K562 (cell line): ENCODE measurements at regions not wholly inside any gene's neighbourhood (a gene's known extent, or its start where the extent isn't known, plus 50 kb on each side); places are given as distances from the start of the nearest gene placed in this dataset.
A peak's percentile ranks its signal among the peaks of the same experiment; 100 is the strongest.

Source experiments
- ATAC-seq: fragments of 200-7000 bp; cut with Tn5 transposase; 3 replicates; pipeline ENCODE4 v1.9.1; 2020; ENCODE audit warnings: moderate library complexity
- BruUV-seq: library from RNA; stranded (reverse); fragments of 400-500 nt; replicated peaks from 2 replicates; lab custom pipeline; 2021; lab: Mats Ljungman, UMichigan
- CTCF ChIA-PET: fragments of 300-600 bp; formaldehyde crosslinking; extraction: SDS; loops from one replicate; lab custom pipeline; 2021; ENCODE audit warnings: low intra/inter-chr PET ratio; lab: Yijun Ruan, JAX
- POLR2A ChIA-PET: fragments of 300-600, 350-650 bp; sonication (Branson Sonifier 250); formaldehyde crosslinking; extraction: SDS; loops from one replicate; lab custom pipeline; 2021; ENCODE audit warnings: antibody characterized with exemption, inconsistent platforms; lab: Yijun Ruan, JAX
- DNase-seq, 4 experiments: peaks; one replicate each; pipeline versions ENCODE4 v3.0.0 to v3.0.0-alpha.2; 2011 to 2018; ENCODE audit warnings: low spot score in 3 of 4, mixed read lengths in 3 of 4; ENCODE audit errors: extremely low read depth in 1 of 4
- FAIRE-seq: peaks from 2 replicates; lab custom pipeline; 2011; peaks lifted over from hg19 to GRCh38; lab: Jason Lieb, UNC
- H2AFZ ChIP-seq: 2 replicates; pipeline ENCODE4 v1.6.0; 2011; ENCODE audit warnings: low read depth, low read length, control low read depth, inconsistent platforms
- H3K27ac ChIP-seq: fragments of 200-600 bp; 3 replicates; pipeline ENCODE4 v1.8.0; 2011; ENCODE audit warnings: low read depth, mild to moderate bottlenecking, control low read depth, inconsistent platforms, low read length, moderate library complexity, mixed read lengths; ENCODE audit errors: extremely low read depth
- H3K27me3 ChIP-seq, 2 experiments: fragments of 300-600 bp in 1 of 2; 2 replicates in 1 of 2; 3 replicates in 1 of 2; pipeline versions ENCODE4 v1.6.0 to v1.8.0; 2011; ENCODE audit warnings: inconsistent platforms in 2 of 2, low read length in 2 of 2, mild to moderate bottlenecking in 1 of 2, mixed read lengths in 1 of 2, moderate library complexity in 1 of 2; ENCODE audit not compliant: control insufficient read depth in 2 of 2, insufficient read depth in 2 of 2
- H3K36me3 ChIP-seq: fragments of 300-600 bp; 3 replicates; pipeline ENCODE4 v1.8.0; 2011; ENCODE audit warnings: mild to moderate bottlenecking, low read length, inconsistent platforms; ENCODE audit not compliant: control insufficient read depth, insufficient read depth
- H3K4me1 ChIP-seq, 2 experiments: fragments of 200-600 bp in 1 of 2; replicated peaks in 1 of 2; 2 replicates in 1 of 2; 3 replicates in 1 of 2; pipeline versions ENCODE4 v1.5.1 to v1.8.0; 2011; ENCODE audit warnings: inconsistent platforms in 2 of 2, low read length in 2 of 2, mild to moderate bottlenecking in 1 of 2, mixed read lengths in 1 of 2, moderate library complexity in 1 of 2; ENCODE audit not compliant: control insufficient read depth in 2 of 2, insufficient read depth in 2 of 2
- H3K4me2 ChIP-seq: 2 replicates; pipeline ENCODE4 v1.6.1; 2011; ENCODE audit warnings: low read length, control low read depth, inconsistent platforms, mixed read lengths; ENCODE audit not compliant: insufficient read depth
- H3K4me3 ChIP-seq: fragments of 200-600 bp; sonication (generic), shearing (Covaris generic); 2 replicates; pipeline ENCODE4 v1.5.1; 2016; ENCODE audit warnings: control low read depth, inconsistent platforms
- H3K79me2 ChIP-seq: fragments of 200-600 bp; 3 replicates; pipeline ENCODE4 v1.8.0; 2011; ENCODE audit warnings: low read length, inconsistent platforms; ENCODE audit not compliant: control insufficient read depth, insufficient read depth
- H3K9ac ChIP-seq, 2 experiments: 2 replicates each; pipeline versions ENCODE4 v1.6.0 to v1.6.1; 2011; ENCODE audit warnings: low read depth in 2 of 2, low read length in 2 of 2, control low read depth in 1 of 2, inconsistent platforms in 1 of 2, mild to moderate bottlenecking in 1 of 2, mixed read lengths in 1 of 2; ENCODE audit not compliant: insufficient read depth in 1 of 2
- H3K9me1 ChIP-seq: one replicate; pipeline ENCODE4 v1.6.0; 2011; ENCODE audit warnings: inconsistent platforms, mild to moderate bottlenecking, low read length, moderate library complexity; ENCODE audit not compliant: control insufficient read depth, insufficient read depth
- H3K9me3 ChIP-seq: replicated peaks from 2 replicates; pipeline ENCODE4 v1.5.1; 2011; ENCODE audit warnings: low read depth, low read length, inconsistent platforms; ENCODE audit not compliant: control insufficient read depth, insufficient read depth
- H4K20me1 ChIP-seq: replicated peaks from 2 replicates; pipeline ENCODE4 v1.6.1; 2011; ENCODE audit warnings: low read length, inconsistent platforms, mixed read lengths; ENCODE audit not compliant: control insufficient read depth, insufficient read depth
- C11orf30 ChIP-seq: fragments of 450-650 bp; IDR thresholded peaks from 2 replicates; pipeline ENCODE4 v1.6.1; 2016; ENCODE audit warnings: low read depth, mild to moderate bottlenecking
- CEBPG ChIP-seq, 3 experiments: fragments of 200-800 bp in 1 of 3; sonication (Bioruptor generic) in 1 of 3; sonication (generic) in 1 of 3; formaldehyde crosslinking in 1 of 3; IDR thresholded peaks in 2 of 3; conservative IDR thresholded peaks in 1 of 3; 2 replicates each; pipeline versions ENCODE4 v1.6.1 to v1.8.0; 2016 to 2022; ENCODE audit warnings: missing compliant biosample characterization in 2 of 3, missing genetic modification characterization in 2 of 3, mild to moderate bottlenecking in 1 of 3, missing genetic modification reagents in 1 of 3
- CTBP1 ChIP-seq: fragments of 450-650 bp; IDR thresholded peaks from 2 replicates; pipeline ENCODE4 v1.6.1; 2016; ENCODE audit warnings: borderline replicate concordance
- ESRRA ChIP-seq: fragments of 450-650 bp; IDR thresholded peaks from 2 replicates; pipeline ENCODE4 v1.6.1; 2014; ENCODE audit warnings: low read depth, mild to moderate bottlenecking, moderate library complexity, borderline replicate concordance
- ETV5 ChIP-seq: sonication (generic); formaldehyde crosslinking; IDR thresholded peaks from 2 replicates; pipeline ENCODE4 v1.4.0; 2020; ENCODE audit warnings: low read depth, mild to moderate bottlenecking, missing genetic modification reagents
- FOXK2 ChIP-seq, 2 experiments: fragments of 450-650 bp; IDR thresholded peaks in 1 of 2; conservative IDR thresholded peaks in 1 of 2; 2 replicates each; pipeline ENCODE4 v1.6.1; 2016; ENCODE audit warnings: low read depth in 2 of 2, mild to moderate bottlenecking in 1 of 2
- NFIC ChIP-seq: fragments of 450-650 bp; IDR thresholded peaks from 2 replicates; pipeline ENCODE4 v1.6.1; 2017; ENCODE audit warnings: mild to moderate bottlenecking, inconsistent platforms
- NRF1 ChIP-seq, 2 experiments: fragments of 450-650 bp; IDR thresholded peaks in 1 of 2; conservative IDR thresholded peaks in 1 of 2; 2 replicates each; pipeline ENCODE4 v1.6.1; 2014; ENCODE audit warnings: mild to moderate bottlenecking in 2 of 2
- SPI1 ChIP-seq: IDR thresholded peaks from 2 replicates; pipeline ENCODE4 v1.6.1; 2011; ENCODE audit warnings: low read depth, low read length, control low read depth, borderline replicate concordance
- ZBTB1 ChIP-seq: sonication (generic); formaldehyde crosslinking; IDR thresholded peaks from 2 replicates; pipeline ENCODE4 v1.8.1; 2023; ENCODE audit warnings: missing genetic modification reagents, low read depth, mild to moderate bottlenecking, borderline replicate concordance
- ZNF445 ChIP-seq: fragments of 250-450 bp; sonication (Bioruptor Pico); IDR thresholded peaks from 2 replicates; pipeline ENCODE4 v1.4.0; 2020; ENCODE audit warnings: low read depth, mild to moderate bottlenecking, moderate library complexity
- WGBS: fragments of 100-300 bp; shearing (Covaris generic); methylation state at CpG from one replicate; pipeline ENCODE4 v1.1.6; 2016; ENCODE audit warnings: low coverage, mixed read lengths; ENCODE audit not compliant: insufficient coverage; ENCODE audit errors: missing lambda C conversion rate; 5-methylcytosine and 5-hydroxymethylcytosine counted together
- in situ Hi-C: fragments of 300-500 bp; cut with MboI; formaldehyde crosslinking; loops from 4 replicates; pipeline ENCODE4 v1.15.0; 2018; ENCODE audit warnings: inconsistent platforms, mixed read lengths
- intact Hi-C: fragments of 100-400 bp; cut with micrococcal nuclease; formaldehyde crosslinking; loops from 2 replicates; pipeline ENCODE4 v1.14.2; 2022
- TF ChIP-seq, protein P1 (sequence below): sonication (generic); formaldehyde crosslinking; IDR thresholded peaks from 2 replicates; pipeline ENCODE4 v1.4.0; 2020; ENCODE audit warnings: mild to moderate bottlenecking, missing genetic modification reagents
- TF ChIP-seq, protein P2 (sequence below): fragments of 200-400 bp; formaldehyde crosslinking; IDR thresholded peaks from 2 replicates; pipeline ENCODE4 v1.6.1; 2017; ENCODE audit warnings: mild to moderate bottlenecking, low read depth, low read length, moderate library complexity
- TF ChIP-seq, protein P3 (sequence below): fragments of 450-650 bp; IDR thresholded peaks from 2 replicates; pipeline ENCODE4 v1.6.1; 2016

DNA sequence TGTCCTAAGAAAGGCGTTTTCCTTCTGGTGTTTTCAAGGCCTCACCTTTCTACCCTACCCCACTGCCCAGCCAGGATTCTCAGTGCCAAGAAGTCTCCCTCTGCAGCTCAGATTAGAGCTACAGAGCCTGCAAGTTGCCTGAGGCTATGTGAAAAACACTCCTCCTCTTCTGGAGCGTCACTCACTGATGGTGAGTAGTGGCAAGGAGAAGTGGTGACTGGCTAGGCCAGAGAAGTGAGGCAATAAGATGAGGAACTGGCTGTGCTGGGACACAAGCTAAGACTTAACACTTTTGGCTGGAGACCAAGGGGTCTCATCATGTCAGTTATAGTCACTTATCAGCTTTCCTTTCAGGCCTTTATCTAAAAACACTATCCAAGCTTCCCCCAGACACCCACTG, 86.7 kb upstream of the PRKAR2B start:
- CTCF ChIA-PET: interaction anchor here (1.1 kb wide), 1 partner anchor 192 kb away, joined by 7 read pairs; no protein-coding TSS in a partner anchor
- peak in 1 of 4 experiments; percentile 55 for DNase-seq
- no peaks in the 10 kb centered on the region for H3K36me3 ChIP-seq
- peak; percentile 36; the same call in 1 of the 2 replicates for TF ChIP-seq NFIC
- no peak for TF ChIP-seq C11orf30
- TF ChIP-seq ESRRA: no peak
- TF ChIP-seq, protein P1, sequence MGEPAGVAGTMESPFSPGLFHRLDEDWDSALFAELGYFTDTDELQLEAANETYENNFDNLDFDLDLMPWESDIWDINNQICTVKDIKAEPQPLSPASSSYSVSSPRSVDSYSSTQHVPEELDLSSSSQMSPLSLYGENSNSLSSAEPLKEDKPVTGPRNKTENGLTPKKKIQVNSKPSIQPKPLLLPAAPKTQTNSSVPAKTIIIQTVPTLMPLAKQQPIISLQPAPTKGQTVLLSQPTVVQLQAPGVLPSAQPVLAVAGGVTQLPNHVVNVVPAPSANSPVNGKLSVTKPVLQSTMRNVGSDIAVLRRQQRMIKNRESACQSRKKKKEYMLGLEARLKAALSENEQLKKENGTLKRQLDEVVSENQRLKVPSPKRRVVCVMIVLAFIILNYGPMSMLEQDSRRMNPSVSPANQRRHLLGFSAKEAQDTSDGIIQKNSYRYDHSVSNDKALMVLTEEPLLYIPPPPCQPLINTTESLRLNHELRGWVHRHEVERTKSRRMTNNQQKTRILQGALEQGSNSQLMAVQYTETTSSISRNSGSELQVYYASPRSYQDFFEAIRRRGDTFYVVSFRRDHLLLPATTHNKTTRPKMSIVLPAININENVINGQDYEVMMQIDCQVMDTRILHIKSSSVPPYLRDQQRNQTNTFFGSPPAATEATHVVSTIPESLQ (CRISPR knock-in tag): no peak
- 0 out of 2 replicates have a peak, but pooled peaks have one; percentile 14 for TF ChIP-seq ETV5 (CRISPR knock-in tag)
- TF ChIP-seq, protein P2, sequence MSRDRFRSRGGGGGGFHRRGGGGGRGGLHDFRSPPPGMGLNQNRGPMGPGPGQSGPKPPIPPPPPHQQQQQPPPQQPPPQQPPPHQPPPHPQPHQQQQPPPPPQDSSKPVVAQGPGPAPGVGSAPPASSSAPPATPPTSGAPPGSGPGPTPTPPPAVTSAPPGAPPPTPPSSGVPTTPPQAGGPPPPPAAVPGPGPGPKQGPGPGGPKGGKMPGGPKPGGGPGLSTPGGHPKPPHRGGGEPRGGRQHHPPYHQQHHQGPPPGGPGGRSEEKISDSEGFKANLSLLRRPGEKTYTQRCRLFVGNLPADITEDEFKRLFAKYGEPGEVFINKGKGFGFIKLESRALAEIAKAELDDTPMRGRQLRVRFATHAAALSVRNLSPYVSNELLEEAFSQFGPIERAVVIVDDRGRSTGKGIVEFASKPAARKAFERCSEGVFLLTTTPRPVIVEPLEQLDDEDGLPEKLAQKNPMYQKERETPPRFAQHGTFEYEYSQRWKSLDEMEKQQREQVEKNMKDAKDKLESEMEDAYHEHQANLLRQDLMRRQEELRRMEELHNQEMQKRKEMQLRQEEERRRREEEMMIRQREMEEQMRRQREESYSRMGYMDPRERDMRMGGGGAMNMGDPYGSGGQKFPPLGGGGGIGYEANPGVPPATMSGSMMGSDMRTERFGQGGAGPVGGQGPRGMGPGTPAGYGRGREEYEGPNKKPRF: no peak
- TF ChIP-seq, protein P3, sequence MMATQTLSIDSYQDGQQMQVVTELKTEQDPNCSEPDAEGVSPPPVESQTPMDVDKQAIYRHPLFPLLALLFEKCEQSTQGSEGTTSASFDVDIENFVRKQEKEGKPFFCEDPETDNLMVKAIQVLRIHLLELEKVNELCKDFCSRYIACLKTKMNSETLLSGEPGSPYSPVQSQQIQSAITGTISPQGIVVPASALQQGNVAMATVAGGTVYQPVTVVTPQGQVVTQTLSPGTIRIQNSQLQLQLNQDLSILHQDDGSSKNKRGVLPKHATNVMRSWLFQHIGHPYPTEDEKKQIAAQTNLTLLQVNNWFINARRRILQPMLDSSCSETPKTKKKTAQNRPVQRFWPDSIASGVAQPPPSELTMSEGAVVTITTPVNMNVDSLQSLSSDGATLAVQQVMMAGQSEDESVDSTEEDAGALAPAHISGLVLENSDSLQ: peak; percentile 68
- TF ChIP-seq ZNF445 (CRISPR knock-in tag): no peak
- TF ChIP-seq FOXK2 (conservative IDR thresholded peaks at IDR 0.05 in 1 of 2, IDR thresholded peaks at IDR 0.05 in 1 of 2; ENCODE audit: low read depth in 2 of 2): no peak
- peak; percentile 18; the same call in 1 of the 2 replicates for TF ChIP-seq CTBP1
- peak; percentile 49; the same call in 1 of the 2 replicates for TF ChIP-seq CEBPG (CRISPR knock-in tag; IDR thresholded peaks at IDR 0.05)
- TF ChIP-seq CEBPG (tag; conservative IDR thresholded peaks at IDR 0.05 in 1 of 2, IDR thresholded peaks at IDR 0.05 in 1 of 2): no peak; a peak in 1 of 4 replicates
- TF ChIP-seq ZBTB1 (CRISPR knock-in tag): no peak
- peak; percentile 74; the same call in 1 of the 2 replicates for TF ChIP-seq SPI1
- TF ChIP-seq NRF1 (conservative IDR thresholded peaks at IDR 0.05 in 1 of 2, IDR thresholded peaks at IDR 0.05 in 1 of 2): 0 out of 4 replicates have a peak, but pooled peaks of 1 of the 2 experiments have one; percentile 2

More for the DNA sequence above, 86.7 kb upstream of the PRKAR2B start:
- BruUV-seq: no TSS peak
- FAIRE-seq (no peak), ATAC-seq (peak; percentile 10; the same call in 1 of the 3 replicates)
- intact Hi-C loops: no loop called here
- Histone ChIP-seq H3K9me1 (no peaks in the 10 kb centered on the region), H3K4me1 (peaks cover 8 to 11% of the 10 kb centered on the region in 2 experiments), H4K20me1 (no peaks in the 10 kb centered on the region), H3K79me2 (no peaks in the 10 kb centered on the region), H2AFZ (peak overlapping the region; percentile 32), H3K27ac (no peak overlapping the region), H3K4me2 (no peak overlapping the region), H3K9ac (peak overlapping the region in 1 of 2 experiments; percentile 31; a peak in 1 of 4 replicates), H3K9me3 (no peaks in the 10 kb centered on the region), H3K4me3 (no peak overlapping the region), H3K27me3 (no peaks in the 10 kb centered on the region)
- in situ Hi-C loops: no loop called here
- POLR2A ChIA-PET: interaction anchor here (0.6 to 1.7 kb wide), 4 partner anchors 16 to 105 kb away, joined by 3 to 5 read pairs (median 4); no protein-coding TSS in a partner anchor
- 20% methylated on average over 2 of the region's 2 CpGs for WGBS
